Sigmoid colon (tissue), 4 donors: ENCODE measurements at regions not wholly inside any gene's neighbourhood (a gene's known extent, or its start where the extent isn't known, plus 50 kb on each side); places are given as distances from the start of the nearest gene placed in this dataset.

Source experiments
- EP300 ChIP-seq, 4 donors: sonication (generic); formaldehyde crosslinking; IDR thresholded peaks; one replicate each; pipeline ENCODE4 v1.6.1; 2017; ENCODE audit warnings: antibody characterized with exemption in 4 of 4
- POLR2A ChIP-seq, 2 donors: fragments of 450-650 bp; IDR thresholded peaks; one replicate each; pipeline ENCODE4 v1.6.1; 2016; ENCODE audit warnings: antibody characterized with exemption in 2 of 2, mild to moderate bottlenecking in 2 of 2, moderate library complexity in 2 of 2

- TF ChIP-seq POLR2A (IDR thresholded peaks at IDR 0.05) (no peak), EP300 (IDR thresholded peaks at IDR 0.05) (no peak)
Observed at GRCh38 chr20:19026901-19027644, 185.4 kb upstream of the SLC24A3 start.
